ENCODE measurements at regions not wholly inside any gene's neighbourhood (a gene's known extent, or its start where the extent isn't known, plus 50 kb on each side); places are given as distances from the start of the nearest gene placed in this dataset.

DNA sequence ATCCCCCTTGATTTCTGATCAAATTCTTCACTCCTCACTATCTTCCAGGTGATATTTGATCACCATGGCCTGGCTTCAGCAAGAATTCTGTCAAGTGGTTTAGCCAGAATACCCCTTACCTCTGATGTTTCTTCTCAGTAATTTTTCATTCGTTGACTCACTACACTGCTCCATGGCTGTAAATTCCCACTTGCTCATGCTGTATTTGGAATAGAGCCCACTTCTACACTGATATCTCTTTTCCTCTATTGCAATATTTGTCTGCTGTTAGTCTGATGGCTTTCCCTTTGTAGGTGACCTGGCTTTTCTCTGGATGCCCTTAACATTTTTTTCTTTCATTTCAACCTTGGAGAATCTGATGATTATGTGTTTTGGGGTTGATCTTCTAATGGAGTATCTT is 73.9 kb upstream of the DIPK2B start:
- no peak for DNase-seq (ENCODE audit: low spot score)

DNA sequence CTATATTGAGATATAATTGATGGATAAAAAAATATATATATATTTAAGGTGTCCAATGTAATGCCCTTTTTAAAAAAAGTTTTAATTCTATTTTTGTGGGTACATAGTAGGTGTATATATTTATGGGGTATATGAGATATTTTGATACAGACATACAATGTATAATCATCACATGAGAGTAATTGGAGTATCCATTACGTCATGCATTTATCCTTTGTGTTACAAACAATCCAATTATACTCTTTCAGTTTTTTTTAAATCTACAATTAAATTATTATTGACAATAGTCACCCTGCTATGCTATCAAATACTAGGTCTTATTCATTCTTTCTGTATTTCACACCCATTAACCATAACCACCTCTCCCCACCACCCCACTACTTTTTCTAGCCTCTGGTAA is 66.3 kb upstream of the DIPK2B start:
- no peak for DNase-seq (ENCODE audit: low spot score)

DNA sequence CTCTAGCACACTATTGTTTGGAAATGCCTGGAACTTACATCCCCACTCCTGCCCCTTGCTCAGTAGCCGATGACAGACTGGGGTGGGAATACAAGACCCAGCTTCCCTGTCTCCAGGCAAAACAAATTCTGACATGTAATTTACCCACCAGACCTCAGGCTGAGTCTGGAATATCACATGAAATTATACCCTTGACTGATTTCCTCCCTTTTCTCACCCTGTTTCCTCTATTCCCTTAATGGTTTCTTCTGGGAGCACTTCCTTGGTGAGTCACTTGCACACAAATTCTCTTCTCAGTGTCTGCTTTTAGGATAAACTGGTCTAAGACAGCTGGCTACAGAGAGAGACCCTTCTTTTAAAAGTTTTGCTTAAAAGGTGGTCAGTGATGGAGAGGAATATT is 65.8 kb upstream of the DIPK2B start:
- DNase-seq (ENCODE audit: low spot score) = no peak

DNA sequence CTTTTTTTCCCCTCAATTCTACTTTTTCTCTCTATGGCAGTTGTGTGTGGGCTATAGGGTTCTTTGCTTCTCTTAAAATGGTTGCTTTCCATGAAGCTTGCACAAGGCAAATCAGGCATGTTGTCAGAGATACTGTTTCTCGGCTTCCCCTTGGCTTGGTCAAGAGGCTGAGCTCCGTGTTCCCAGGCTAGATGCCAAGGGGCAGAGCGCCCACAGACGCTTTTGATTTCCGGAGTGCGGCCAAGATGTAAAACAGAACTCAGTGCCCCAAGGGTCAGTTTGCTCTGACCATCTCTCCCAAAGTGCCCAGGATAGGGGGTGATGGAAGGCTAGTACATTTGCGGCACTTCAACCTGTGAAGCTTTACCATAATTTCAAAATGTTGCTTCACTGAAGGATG is 64.2 kb upstream of the DIPK2B start:
- DNase-seq (ENCODE audit: low spot score) = no peak

DNA sequence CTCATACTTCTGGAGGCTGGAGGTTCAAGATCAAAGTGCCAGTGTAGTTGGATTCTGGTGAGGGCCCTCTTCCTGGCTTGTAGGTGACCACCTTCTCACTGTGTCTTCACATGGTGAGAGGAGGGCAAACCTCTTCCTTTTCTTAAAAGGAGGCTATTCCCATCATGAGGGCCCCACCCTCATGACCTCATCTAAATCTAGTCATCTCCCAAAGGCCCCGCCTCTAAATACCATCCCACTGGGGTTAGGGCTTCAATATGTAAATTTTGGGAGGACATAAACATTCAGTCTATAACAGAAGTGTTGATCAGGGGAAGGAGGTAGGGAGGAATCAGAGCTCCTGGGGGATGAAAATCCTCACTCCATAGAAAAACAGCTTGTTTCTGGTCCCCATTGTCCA is 60.8 kb upstream of the DIPK2B start:
- no peak for DNase-seq (ENCODE audit: low spot score)

DNA sequence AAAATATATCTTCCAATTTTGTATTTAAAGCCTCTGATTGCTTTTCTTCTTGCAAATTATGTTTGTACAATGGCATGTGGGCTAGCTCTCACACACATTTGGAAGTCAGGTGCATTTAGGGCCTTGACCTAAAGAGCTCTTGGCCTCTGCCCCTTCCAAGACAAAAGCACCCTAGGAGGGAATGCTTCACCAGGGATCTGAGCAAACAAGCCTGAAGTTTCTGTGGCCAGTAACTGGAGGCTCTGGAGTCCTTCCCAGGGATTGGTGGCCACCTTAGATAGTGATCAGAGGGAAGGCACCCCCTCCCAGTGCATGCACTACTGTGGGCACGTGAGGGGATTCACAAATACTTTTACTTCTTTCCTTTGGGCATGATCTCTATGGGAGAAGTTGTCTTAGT is 60.3 kb upstream of the DIPK2B start:
- DNase-seq (ENCODE audit: low spot score) = no peak

DNA sequence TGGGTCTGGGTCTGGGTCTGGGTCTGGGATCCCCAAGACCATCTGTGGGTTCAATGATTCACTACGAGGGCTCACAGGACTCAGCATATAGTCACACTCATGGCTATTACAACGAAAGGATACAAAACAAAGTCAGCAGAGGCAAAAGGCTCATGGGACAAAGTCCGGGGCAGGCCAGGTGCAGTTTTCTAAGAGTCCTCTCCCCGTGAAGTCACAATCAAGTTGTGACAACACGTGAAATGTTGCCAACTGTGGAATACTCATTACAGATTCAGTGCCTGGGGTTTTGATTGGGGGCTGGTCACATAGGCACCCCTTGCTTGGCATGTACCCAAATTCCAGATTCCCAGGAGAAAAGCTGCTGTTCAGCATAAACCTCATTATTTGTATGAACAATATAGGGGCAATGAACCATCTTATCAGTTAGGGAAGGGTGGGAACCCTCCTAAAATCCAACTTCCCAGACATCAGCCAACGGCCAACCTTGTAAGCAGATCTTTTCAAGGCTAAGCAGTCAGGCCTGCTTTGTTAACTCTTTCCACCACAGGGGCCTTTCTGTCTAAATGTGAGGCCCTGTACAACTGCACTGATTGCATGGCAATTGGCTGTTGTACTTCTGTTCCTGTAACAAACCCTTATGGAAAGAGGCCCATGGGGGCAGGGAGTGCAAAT is 58.2 kb upstream of the DIPK2B start:
- no peak for DNase-seq (ENCODE audit: low spot score)

Data from D341Med (cell line).